ENCODE measurements at regions not wholly inside any gene's neighbourhood (a gene's known extent, or its start where the extent isn't known, plus 50 kb on each side); places are given as distances from the start of the nearest gene placed in this dataset.

GRCh38 chr1:42035205-42035829, 116.6 kb upstream of the HIVEP3 start:
- peak; percentile 59 for DNase-seq (ENCODE audit: low read depth, low spot score)

GRCh38 chr1:42034426-42034825, 115.7 kb upstream of the HIVEP3 start:
- DNase-seq (ENCODE audit: low read depth, low spot score): no peak

GRCh38 chr1:42033629-42034028, 114.9 kb upstream of the HIVEP3 start:
- no peak for DNase-seq (ENCODE audit: low read depth, low spot score)

GRCh38 chr1:42017730-42018129, 99.0 kb upstream of the HIVEP3 start:
- no peak for DNase-seq (ENCODE audit: low read depth, low spot score)

- no peak for DNase-seq (ENCODE audit: low read depth, low spot score)
These were observed 98.5 kb upstream of the HIVEP3 start for GRCh38 chr1:42017259-42017658.

- no peak for DNase-seq (ENCODE audit: low read depth, low spot score)
These were observed 96.1 kb upstream of the HIVEP3 start for GRCh38 chr1:42014823-42015222.

- DNase-seq (ENCODE audit: low read depth, low spot score): no peak
These were observed 95.3 kb upstream of the HIVEP3 start for GRCh38 chr1:42013881-42014470.

GRCh38 chr1:42012852-42013251, 94.1 kb upstream of the HIVEP3 start:
- DNase-seq (ENCODE audit: low read depth, low spot score): no peak

- DNase-seq (ENCODE audit: low read depth, low spot score): no peak
These were observed 91.7 kb upstream of the HIVEP3 start for GRCh38 chr1:42010381-42010780.

GRCh38 chr1:42008264-42008663, 89.5 kb upstream of the HIVEP3 start:
- no peak for DNase-seq (ENCODE audit: low read depth, low spot score)

GRCh38 chr1:42006836-42007235, 88.1 kb upstream of the HIVEP3 start:
- DNase-seq (ENCODE audit: low read depth, low spot score): no peak

- no peak for DNase-seq (ENCODE audit: low read depth, low spot score)
These were observed 87.4 kb upstream of the HIVEP3 start for GRCh38 chr1:42006093-42006492.

- no peak for DNase-seq (ENCODE audit: low read depth, low spot score)
These were observed 86.8 kb upstream of the HIVEP3 start for GRCh38 chr1:42005530-42005929.

- DNase-seq (ENCODE audit: low read depth, low spot score): no peak
These were observed 86.1 kb upstream of the HIVEP3 start for GRCh38 chr1:42004860-42005259.

GRCh38 chr1:42004322-42004721, 85.6 kb upstream of the HIVEP3 start:
- no peak for DNase-seq (ENCODE audit: low read depth, low spot score)

- no peak for DNase-seq (ENCODE audit: low read depth, low spot score)
These were observed 84.7 kb upstream of the HIVEP3 start for GRCh38 chr1:42003433-42003832.

- no peak for DNase-seq (ENCODE audit: low read depth, low spot score)
These were observed 83.5 kb upstream of the HIVEP3 start for GRCh38 chr1:42002220-42002619.

- no peak for DNase-seq (ENCODE audit: low read depth, low spot score)
These were observed 82.0 kb upstream of the HIVEP3 start for GRCh38 chr1:42000766-42001165.

GRCh38 chr1:41999884-42000283, 81.2 kb upstream of the HIVEP3 start:
- DNase-seq (ENCODE audit: low read depth, low spot score): no peak

GRCh38 chr1:41998250-41998649, 79.5 kb upstream of the HIVEP3 start:
- no peak for DNase-seq (ENCODE audit: low read depth, low spot score)

GRCh38 chr1:41997153-41997552, 78.4 kb upstream of the HIVEP3 start:
- no peak for DNase-seq (ENCODE audit: low read depth, low spot score)

- no peak for DNase-seq (ENCODE audit: low read depth, low spot score)
These were observed 76.9 kb upstream of the HIVEP3 start for GRCh38 chr1:41995441-41996130.

GRCh38 chr1:41994195-41994894, 75.6 kb upstream of the HIVEP3 start:
- DNase-seq (ENCODE audit: low read depth, low spot score): no peak

All from ELF-1 (cell line).